ENCODE measurements at regions not wholly inside any gene's neighbourhood (a gene's known extent, or its start where the extent isn't known, plus 50 kb on each side); places are given as distances from the start of the nearest gene placed in this dataset.
"Not testable (repeated sequence)": the region's sequence is repeated elsewhere in the genome, so short reads cannot be mapped to it uniquely, and the experiment has no call there.

- no peak for DNase-seq
Measured at GRCh38 chr6:12480379-12480778, 190.2 kb downstream of the EDN1 start.

- DNase-seq, result no peak
Measured at GRCh38 chr6:12481292-12481691, 191.1 kb downstream of the EDN1 start.

- no peak for DNase-seq
Measured at GRCh38 chr6:12481850-12482249, 191.7 kb downstream of the EDN1 start.

GRCh38 chr6:12482386-12483375, 192.5 kb downstream of the EDN1 start:
- DNase-seq, result no peak

- no peak for DNase-seq
Measured at GRCh38 chr6:12483712-12484111, 193.6 kb downstream of the EDN1 start.

GRCh38 chr6:12484519-12484918, 194.4 kb downstream of the EDN1 start:
- DNase-seq, result no peak

GRCh38 chr6:12485226-12485764, 195.1 kb downstream of the EDN1 start:
- DNase-seq, result no peak

- no peak for DNase-seq
Measured at GRCh38 chr6:12485837-12486236, 195.7 kb downstream of the EDN1 start.

- DNase-seq, result no peak
Measured at GRCh38 chr6:12490351-12490903, 200.3 kb downstream of the EDN1 start.

- no peak for DNase-seq
Measured at GRCh38 chr6:12490904-12491571, 200.9 kb downstream of the EDN1 start.

GRCh38 chr6:12492929-12493328, 202.8 kb downstream of the EDN1 start:
- not testable (repeated sequence) for DNase-seq

- DNase-seq, result no peak
Measured at GRCh38 chr6:12493446-12493845, 203.3 kb downstream of the EDN1 start.

GRCh38 chr6:12494161-12494560, 204.0 kb downstream of the EDN1 start:
- DNase-seq, result no peak

- no peak for DNase-seq
Measured at GRCh38 chr6:12501990-12502389, 211.8 kb downstream of the EDN1 start.

GRCh38 chr6:12504325-12504966, 212.1 kb upstream of the PHACTR1 start:
- DNase-seq, result no peak

GRCh38 chr6:12505486-12505885, 211.1 kb upstream of the PHACTR1 start:
- no peak for DNase-seq

- DNase-seq, result no peak
Measured at GRCh38 chr6:12506159-12506558, 210.4 kb upstream of the PHACTR1 start.

- DNase-seq, result no peak
Measured at GRCh38 chr6:12507636-12508035, 208.9 kb upstream of the PHACTR1 start.

GRCh38 chr6:12508553-12508952, 208.0 kb upstream of the PHACTR1 start:
- no peak for DNase-seq

- no peak for DNase-seq
Measured at GRCh38 chr6:12509060-12509459, 207.5 kb upstream of the PHACTR1 start.

- DNase-seq, result no peak
Measured at GRCh38 chr6:12516070-12516469, 200.5 kb upstream of the PHACTR1 start.

GRCh38 chr6:12522347-12522746, 194.2 kb upstream of the PHACTR1 start:
- DNase-seq, result no peak

- DNase-seq, result no peak
Measured at GRCh38 chr6:12523726-12524125, 192.8 kb upstream of the PHACTR1 start.

Measured in NCI-H146 (cell line).